SK-N-SH (cell line): ENCODE measurements at regions not wholly inside any gene's neighbourhood (a gene's known extent, or its start where the extent isn't known, plus 50 kb on each side); places are given as distances from the start of the nearest gene placed in this dataset.

Experiments used
- CTCF ChIA-PET: fragments of 300-600, 350-600 bp; formaldehyde crosslinking; extraction: SDS; loops from one replicate; lab custom pipeline; 2021; lab: Yijun Ruan, JAX
- POLR2A ChIA-PET: fragments of 350-600 bp; sonication (Branson Sonifier 250); formaldehyde crosslinking; extraction: SDS; loops from one replicate; lab custom pipeline; 2020; ENCODE audit warnings: antibody characterized with exemption, inconsistent platforms; lab: Yijun Ruan, JAX
- DNase-seq: peaks from one replicate; pipeline ENCODE4 v3.0.0; 2012
- H2AFZ ChIP-seq: fragments of 200-600 bp; sonication (generic); 2 replicates; pipeline ENCODE4 v1.8.1; 2016; ENCODE audit warnings: antibody characterized with exemption, mild to moderate bottlenecking, low read depth
- H3F3A ChIP-seq: fragments of 200-600 bp; sonication (generic); replicated peaks from 2 replicates; pipeline ENCODE3; 2016; ENCODE audit warnings: antibody characterized with exemption, mild to moderate bottlenecking; ENCODE audit not compliant: insufficient read depth
- H3K27ac ChIP-seq, 2 experiments: fragments of 200-500 bp in 1 of 2; fragments of 200-600 bp in 1 of 2; sonication (Bioruptor generic) in 1 of 2; sonication (generic), shearing (Covaris generic) in 1 of 2; 2 replicates each; pipeline versions ENCODE4 v1.5.1 to v1.6.1; 2014 to 2016; ENCODE audit warnings: low read depth in 2 of 2, inconsistent platforms in 1 of 2, low read length in 1 of 2, mild to moderate bottlenecking in 1 of 2, mixed read lengths in 1 of 2
- H3K27me3 ChIP-seq: fragments of 200-600 bp; sonication (generic), shearing (Covaris generic); 2 replicates; pipeline ENCODE4 v1.6.1; 2016; ENCODE audit warnings: mixed run types; ENCODE audit not compliant: insufficient read depth
- H3K36me3 ChIP-seq, 2 experiments: fragments of 200-500 bp in 1 of 2; fragments of 200-600 bp in 1 of 2; sonication (Bioruptor generic) in 1 of 2; sonication (generic) in 1 of 2; replicated peaks in 1 of 2; 2 replicates each; pipeline versions ENCODE3 to v1.5.1; 2014 to 2016; ENCODE audit warnings: low read length in 1 of 2, mild to moderate bottlenecking in 1 of 2; ENCODE audit not compliant: insufficient read depth in 2 of 2, control insufficient read depth in 1 of 2
- H3K4me1 ChIP-seq, 2 experiments: fragments of 200-500 bp in 1 of 2; fragments of 200-600 bp in 1 of 2; sonication (Bioruptor generic) in 1 of 2; sonication (generic), shearing (Covaris generic) in 1 of 2; 2 replicates each; pipeline versions ENCODE4 v1.5.1 to v1.6.1; 2014 to 2016; ENCODE audit warnings: low read depth in 1 of 2, low read length in 1 of 2, mixed run types in 1 of 2; ENCODE audit not compliant: insufficient read depth in 2 of 2, control insufficient read depth in 1 of 2
- H3K4me2 ChIP-seq: fragments of 200-600 bp; sonication (generic), shearing (Covaris generic); 2 replicates; pipeline ENCODE4 v1.6.1; 2017; ENCODE audit warnings: mixed run types
- H3K4me3 ChIP-seq, 2 experiments: fragments of 200-500 bp in 1 of 2; fragments of 200-600 bp in 1 of 2; sonication (Bioruptor generic) in 1 of 2; sonication (generic), shearing (Covaris generic) in 1 of 2; 2 replicates each; pipeline versions ENCODE4 v1.5.1 to v1.8.1; 2014 to 2016; ENCODE audit warnings: low read depth in 2 of 2, inconsistent platforms in 1 of 2, low read length in 1 of 2, mild to moderate bottlenecking in 1 of 2, mixed read lengths in 1 of 2, moderate library complexity in 1 of 2
- H3K79me2 ChIP-seq: fragments of 200-600 bp; sonication (generic); 2 replicates; pipeline ENCODE4 v1.8.1; 2017; ENCODE audit warnings: mild to moderate bottlenecking; ENCODE audit not compliant: insufficient read depth
- H3K9ac ChIP-seq: fragments of 200-600 bp; sonication (generic); 2 replicates; pipeline ENCODE4 v1.6.1; 2017; ENCODE audit warnings: mixed run types
- H3K9me2 ChIP-seq: fragments of 200-600 bp; sonication (generic); 2 replicates; pipeline ENCODE4 v1.6.1; 2017; ENCODE audit warnings: mixed run types
- H3K9me3 ChIP-seq: fragments of 200-600 bp; sonication (generic); 2 replicates; pipeline ENCODE4 v1.6.1; 2017; ENCODE audit warnings: mixed run types, mild to moderate bottlenecking, moderate library complexity
- H4K20me1 ChIP-seq: fragments of 200-600 bp; sonication (generic); 2 replicates; pipeline ENCODE4 v1.6.1; 2017; ENCODE audit warnings: mild to moderate bottlenecking, mixed run types; ENCODE audit not compliant: insufficient read depth
- ELF1 ChIP-seq: IDR thresholded peaks from 2 replicates; pipeline ENCODE4 v1.4.0; 2012
- FOSL2 ChIP-seq: IDR thresholded peaks from 2 replicates; pipeline ENCODE4 v1.4.0; 2012; ENCODE audit warnings: low read depth, mild to moderate bottlenecking, moderate library complexity, borderline replicate concordance
- FOXM1 ChIP-seq: IDR thresholded peaks from 2 replicates; pipeline ENCODE4 v1.4.0; 2012; ENCODE audit warnings: low read depth, mild to moderate bottlenecking
- GABPA ChIP-seq: IDR thresholded peaks from 2 replicates; pipeline ENCODE4 v1.4.0; 2012; ENCODE audit warnings: low read depth, mild to moderate bottlenecking
- MEF2A ChIP-seq: IDR thresholded peaks from 2 replicates; pipeline ENCODE4 v1.4.0; 2012; ENCODE audit warnings: low read depth, borderline replicate concordance
- MXI1 ChIP-seq: IDR thresholded peaks from 2 replicates; pipeline ENCODE4 v1.6.1; 2012; ENCODE audit warnings: mild to moderate bottlenecking, low read depth, low read length, improper control_type of control experiment
- NFIC ChIP-seq: IDR thresholded peaks from 2 replicates; pipeline ENCODE4 v1.4.0; 2012; ENCODE audit warnings: borderline replicate concordance
- NRF1 ChIP-seq: IDR thresholded peaks from 2 replicates; pipeline ENCODE4 v1.6.1; 2012; ENCODE audit warnings: low read depth, mild to moderate bottlenecking, low read length
- POLR2AphosphoS5 ChIP-seq: IDR thresholded peaks from 2 replicates; pipeline ENCODE4 v1.6.1; 2012; ENCODE audit warnings: low read depth, low read length
- RAD21 ChIP-seq: IDR thresholded peaks from 2 replicates; pipeline ENCODE4 v1.6.1; 2012; ENCODE audit warnings: mild to moderate bottlenecking, low read length
- RCOR1 ChIP-seq: fragments of 150-350 bp; IDR thresholded peaks from 2 replicates; pipeline ENCODE4 v1.6.1; 2017; ENCODE audit warnings: antibody characterized with exemption, low read length
- SIN3A ChIP-seq: IDR thresholded peaks from 2 replicates; pipeline ENCODE4 v1.6.1; 2012; ENCODE audit warnings: low read depth, mild to moderate bottlenecking, low read length, moderate library complexity, borderline replicate concordance
- TAF1 ChIP-seq: IDR thresholded peaks from 2 replicates; pipeline ENCODE4 v1.6.1; 2012; ENCODE audit warnings: low read depth, mild to moderate bottlenecking, low read length, moderate library complexity, borderline replicate concordance
- TEAD4 ChIP-seq: IDR thresholded peaks from 2 replicates; pipeline ENCODE4 v1.4.0; 2012; ENCODE audit warnings: mild to moderate bottlenecking, borderline replicate concordance; ENCODE audit not compliant: insufficient read depth
- YY1 ChIP-seq: IDR thresholded peaks from 2 replicates; pipeline ENCODE4 v1.4.0; 2012; ENCODE audit warnings: low read depth, mild to moderate bottlenecking
- WGBS: methylation state at CpG from one replicate; pipeline ENCODE4 v1.1.6; 2017; ENCODE audit warnings: low lambda C conversion rate; 5-methylcytosine and 5-hydroxymethylcytosine counted together
- TF ChIP-seq, protein P1 (sequence below): fragments of 200-600 bp; sonication (generic); IDR thresholded peaks from 2 replicates; pipeline ENCODE4 v1.6.1; 2017; ENCODE audit warnings: antibody characterized with exemption, mild to moderate bottlenecking, moderate library complexity
- TF ChIP-seq, protein P2 (sequence below): fragments of 150-350 bp; IDR thresholded peaks from 2 replicates; pipeline ENCODE4 v1.6.1; 2016; ENCODE audit warnings: mild to moderate bottlenecking, low read depth, low read length
- TF ChIP-seq, protein P3 (sequence below): IDR thresholded peaks from 2 replicates; pipeline ENCODE4; 2012

DNA sequence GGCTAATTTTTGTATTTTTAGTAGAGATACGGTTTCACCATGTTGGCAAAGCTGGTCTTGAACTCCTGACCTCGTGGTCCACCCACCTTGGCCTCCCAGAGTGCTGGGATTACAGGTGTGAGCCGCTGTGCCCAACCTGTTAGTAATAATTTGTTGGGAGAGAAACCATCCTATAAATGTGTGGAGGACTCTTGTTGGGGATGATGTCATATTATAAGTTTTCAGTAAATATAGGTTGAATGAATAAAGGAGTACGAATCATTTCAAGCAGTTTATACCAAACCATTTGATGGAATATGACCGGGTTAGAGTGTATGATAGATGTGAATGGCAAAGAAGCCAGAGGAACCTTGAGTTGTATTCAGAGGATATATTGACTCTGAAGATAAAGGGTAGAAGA lies 240.8 kb downstream of the SAMD5 start:
- H3K9me2 ChIP-seq: no peaks in the 10 kb centered on the region
- no peak for DNase-seq
- no peaks in the 10 kb centered on the region for H3K36me3 ChIP-seq
- TF ChIP-seq POLR2AphosphoS5 (no peak), TEAD4 (no peak), MEF2A (no peak), YY1 (no peak), NFIC (no peak)
- TF ChIP-seq, protein P1, sequence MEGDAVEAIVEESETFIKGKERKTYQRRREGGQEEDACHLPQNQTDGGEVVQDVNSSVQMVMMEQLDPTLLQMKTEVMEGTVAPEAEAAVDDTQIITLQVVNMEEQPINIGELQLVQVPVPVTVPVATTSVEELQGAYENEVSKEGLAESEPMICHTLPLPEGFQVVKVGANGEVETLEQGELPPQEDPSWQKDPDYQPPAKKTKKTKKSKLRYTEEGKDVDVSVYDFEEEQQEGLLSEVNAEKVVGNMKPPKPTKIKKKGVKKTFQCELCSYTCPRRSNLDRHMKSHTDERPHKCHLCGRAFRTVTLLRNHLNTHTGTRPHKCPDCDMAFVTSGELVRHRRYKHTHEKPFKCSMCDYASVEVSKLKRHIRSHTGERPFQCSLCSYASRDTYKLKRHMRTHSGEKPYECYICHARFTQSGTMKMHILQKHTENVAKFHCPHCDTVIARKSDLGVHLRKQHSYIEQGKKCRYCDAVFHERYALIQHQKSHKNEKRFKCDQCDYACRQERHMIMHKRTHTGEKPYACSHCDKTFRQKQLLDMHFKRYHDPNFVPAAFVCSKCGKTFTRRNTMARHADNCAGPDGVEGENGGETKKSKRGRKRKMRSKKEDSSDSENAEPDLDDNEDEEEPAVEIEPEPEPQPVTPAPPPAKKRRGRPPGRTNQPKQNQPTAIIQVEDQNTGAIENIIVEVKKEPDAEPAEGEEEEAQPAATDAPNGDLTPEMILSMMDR: no peak
- H3K27ac ChIP-seq: no peak overlapping the region
- no peak overlapping the region for H3K4me3 ChIP-seq
- POLR2A ChIA-PET: no interaction called here
- no peaks in the 10 kb centered on the region for H4K20me1 ChIP-seq
- H3K4me1 ChIP-seq: no peaks in the 10 kb centered on the region
- no peak overlapping the region for H3K9ac ChIP-seq
- H3K79me2 ChIP-seq: no peaks in the 10 kb centered on the region
- no peak overlapping the region for H3K4me2 ChIP-seq
- CTCF ChIA-PET: no interaction called here
- no peaks in the 10 kb centered on the region for H3F3A ChIP-seq
- H3K9me3 ChIP-seq: no peaks in the 10 kb centered on the region
- WGBS: 6% methylated on average over 5 of the region's 5 CpGs
- no peaks in the 10 kb centered on the region for H3K27me3 ChIP-seq
- no peak overlapping the region for H2AFZ ChIP-seq

DNA sequence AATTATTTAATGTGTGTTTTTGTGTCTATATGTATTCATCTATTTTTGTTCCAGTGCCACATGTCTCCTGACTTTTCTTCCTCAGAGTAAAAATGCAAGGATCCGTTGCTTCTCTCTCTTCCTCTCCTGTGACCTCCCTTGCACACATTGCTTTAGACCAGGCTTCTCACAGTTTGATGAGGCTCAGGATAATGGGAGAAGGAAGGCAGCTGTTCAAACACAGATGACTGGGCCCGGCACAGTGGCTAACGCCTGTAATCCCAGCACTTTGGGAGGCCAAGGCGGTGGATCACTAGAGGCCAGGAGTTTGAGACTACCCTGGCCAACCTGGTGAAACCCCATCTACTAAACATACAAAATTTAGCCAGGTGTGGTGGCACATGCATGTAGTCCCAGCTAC lies 241.9 kb downstream of the SAMD5 start:
- DNase-seq: no peak
- CTCF ChIA-PET: no interaction called here
- Histone ChIP-seq H3K27me3 (no peaks in the 10 kb centered on the region), H3K9ac (no peak overlapping the region), H2AFZ (no peak overlapping the region), H3K4me2 (no peak overlapping the region), H3K4me3 (no peak overlapping the region), H3K36me3 (no peaks in the 10 kb centered on the region), H3K27ac (no peak overlapping the region), H3K79me2 (no peaks in the 10 kb centered on the region), H4K20me1 (no peaks in the 10 kb centered on the region), H3K9me3 (peaks cover 3% of the 10 kb centered on the region; the same call in 1 of the 2 replicates), H3K4me1 (no peaks in the 10 kb centered on the region), H3K9me2 (no peaks in the 10 kb centered on the region), H3F3A (no peaks in the 10 kb centered on the region)
- POLR2A ChIA-PET: no interaction called here
- TF ChIP-seq FOSL2 (no peak), NRF1 (no peak), MXI1 (no peak), TEAD4 (no peak), FOXM1 (no peak), RAD21 (no peak), ELF1 (no peak), TAF1 (no peak), MEF2A (no peak), RCOR1 (no peak), GABPA (no peak), SIN3A (no peak)
- TF ChIP-seq, protein P2, sequence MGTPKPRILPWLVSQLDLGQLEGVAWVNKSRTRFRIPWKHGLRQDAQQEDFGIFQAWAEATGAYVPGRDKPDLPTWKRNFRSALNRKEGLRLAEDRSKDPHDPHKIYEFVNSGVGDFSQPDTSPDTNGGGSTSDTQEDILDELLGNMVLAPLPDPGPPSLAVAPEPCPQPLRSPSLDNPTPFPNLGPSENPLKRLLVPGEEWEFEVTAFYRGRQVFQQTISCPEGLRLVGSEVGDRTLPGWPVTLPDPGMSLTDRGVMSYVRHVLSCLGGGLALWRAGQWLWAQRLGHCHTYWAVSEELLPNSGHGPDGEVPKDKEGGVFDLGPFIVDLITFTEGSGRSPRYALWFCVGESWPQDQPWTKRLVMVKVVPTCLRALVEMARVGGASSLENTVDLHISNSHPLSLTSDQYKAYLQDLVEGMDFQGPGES: no peak
- TF ChIP-seq, protein P1: no peak
- TF ChIP-seq, protein P3, sequence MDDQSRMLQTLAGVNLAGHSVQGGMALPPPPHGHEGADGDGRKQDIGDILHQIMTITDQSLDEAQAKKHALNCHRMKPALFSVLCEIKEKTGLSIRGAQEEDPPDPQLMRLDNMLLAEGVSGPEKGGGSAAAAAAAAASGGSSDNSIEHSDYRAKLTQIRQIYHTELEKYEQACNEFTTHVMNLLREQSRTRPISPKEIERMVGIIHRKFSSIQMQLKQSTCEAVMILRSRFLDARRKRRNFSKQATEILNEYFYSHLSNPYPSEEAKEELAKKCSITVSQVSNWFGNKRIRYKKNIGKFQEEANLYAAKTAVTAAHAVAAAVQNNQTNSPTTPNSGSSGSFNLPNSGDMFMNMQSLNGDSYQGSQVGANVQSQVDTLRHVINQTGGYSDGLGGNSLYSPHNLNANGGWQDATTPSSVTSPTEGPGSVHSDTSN: no peak
- 11% methylated on average over 4 of the region's 4 CpGs for WGBS
